Thoracic aorta (tissue), 2 donors: ENCODE measurements at regions not wholly inside any gene's neighbourhood (a gene's known extent, or its start where the extent isn't known, plus 50 kb on each side); places are given as distances from the start of the nearest gene placed in this dataset.

Experiments
- ATAC-seq: fragments of 150-250 bp; one replicate; pipeline ENCODE4 v1.8.0; 2017; ENCODE audit warnings: low read depth; ENCODE audit not compliant: insufficient number of reproducible peaks, low FRiP score
- DNase-seq: peaks from one replicate; pipeline ENCODE4 v3.0.0-alpha.2; 2020; ENCODE audit warnings: low spot score
- H3K27ac ChIP-seq, 2 donors: fragments of 200-600 bp; sonication (generic); 1 replicate in 1 of 2; 2 replicates in 1 of 2; pipeline ENCODE4 v1.5.1; 2016; ENCODE audit warnings: mild to moderate bottlenecking in 2 of 2, moderate library complexity in 2 of 2
- H3K27me3 ChIP-seq: fragments of 200-600 bp; sonication (generic); replicated peaks from 2 replicates; pipeline ENCODE4 v1.6.0; 2016; ENCODE audit warnings: mild to moderate bottlenecking; ENCODE audit not compliant: insufficient read depth
- H3K36me3 ChIP-seq: fragments of 200-600 bp; sonication (generic); one replicate; pipeline ENCODE4 v1.5.1; 2016
- H3K4me1 ChIP-seq, 2 donors: fragments of 200-600 bp; sonication (generic); 1 replicate in 1 of 2; 2 replicates in 1 of 2; pipeline versions ENCODE4 v1.5.1 to v1.6.0; 2016; ENCODE audit warnings: low read depth in 2 of 2, mild to moderate bottlenecking in 1 of 2; ENCODE audit not compliant: control insufficient read depth in 1 of 2
- H3K4me3 ChIP-seq: fragments of 200-600 bp; sonication (generic); 2 replicates; pipeline ENCODE4 v1.5.1; 2016; ENCODE audit warnings: mild to moderate bottlenecking
- H3K9me3 ChIP-seq: fragments of 200-600 bp; sonication (generic); 2 replicates; pipeline ENCODE4 v1.5.1; 2016
- CTCF ChIP-seq: fragments of 200-600 bp; sonication (generic); IDR thresholded peaks from one replicate; pipeline ENCODE4 v1.5.1; 2019; ENCODE audit warnings: antibody characterized with exemption

- no peaks in the 10 kb centered on the region for H3K27me3 ChIP-seq
- no peaks in the 10 kb centered on the region for H3K9me3 ChIP-seq
- TF ChIP-seq CTCF, result no peak
- no peaks in the 10 kb centered on the region for H3K4me1 ChIP-seq
- H3K4me3 ChIP-seq, result no peak overlapping the region
- no peaks in the 10 kb centered on the region for H3K36me3 ChIP-seq
- H3K27ac ChIP-seq, result no peak overlapping the region
- ATAC-seq (no peak), DNase-seq (no peak)
These were observed 231.5 kb downstream of the FAT4 start for GRCh38 chr4:125546272-125546671.

- ATAC-seq (no peak), DNase-seq (no peak)
- Histone ChIP-seq H3K27me3 (no peaks in the 10 kb centered on the region), H3K9me3 (no peaks in the 10 kb centered on the region), H3K36me3 (no peaks in the 10 kb centered on the region), H3K4me3 (no peak overlapping the region), H3K4me1 (no peaks in the 10 kb centered on the region), H3K27ac (no peak overlapping the region)
- no peak for TF ChIP-seq CTCF
These were observed 233.1 kb downstream of the FAT4 start for GRCh38 chr4:125547836-125548235.

GRCh38 chr4:125550769-125551168 is 236.0 kb downstream of the FAT4 start:
- TF ChIP-seq CTCF, result no peak
- H3K27ac ChIP-seq, result no peak overlapping the region
- ATAC-seq (no peak), DNase-seq (no peak)
- H3K4me1 ChIP-seq, result no peaks in the 10 kb centered on the region
- H3K27me3 ChIP-seq, result no peaks in the 10 kb centered on the region
- no peaks in the 10 kb centered on the region for H3K9me3 ChIP-seq
- H3K36me3 ChIP-seq, result no peaks in the 10 kb centered on the region
- no peak overlapping the region for H3K4me3 ChIP-seq

- no peak for ATAC-seq
- H3K27ac ChIP-seq, result no peak overlapping the region
- no peak for TF ChIP-seq CTCF
These were observed 236.7 kb downstream of the FAT4 start for GRCh38 chr4:125551466-125551865.

GRCh38 chr4:125551967-125552366 is 237.2 kb downstream of the FAT4 start:
- H3K9me3 ChIP-seq, result no peaks in the 10 kb centered on the region
- no peaks in the 10 kb centered on the region for H3K27me3 ChIP-seq
- no peaks in the 10 kb centered on the region for H3K36me3 ChIP-seq
- H3K4me1 ChIP-seq, result no peaks in the 10 kb centered on the region
- ATAC-seq, result no peak
- no peak overlapping the region for H3K4me3 ChIP-seq
- DNase-seq, result no peak
- no peak overlapping the region for H3K27ac ChIP-seq
- no peak for TF ChIP-seq CTCF

More at GRCh38 chr4:125551466-125551865, 236.7 kb downstream of the FAT4 start:
- DNase-seq, result no peak
- H3K9me3 ChIP-seq, result no peaks in the 10 kb centered on the region
- H3K36me3 ChIP-seq, result no peaks in the 10 kb centered on the region
- H3K27me3 ChIP-seq, result no peaks in the 10 kb centered on the region
- H3K4me1 ChIP-seq, result no peaks in the 10 kb centered on the region
- no peak overlapping the region for H3K4me3 ChIP-seq
